NB4 (cell line): ENCODE measurements at regions not wholly inside any gene's neighbourhood (a gene's known extent, or its start where the extent isn't known, plus 50 kb on each side); places are given as distances from the start of the nearest gene placed in this dataset.

Experiments used
- CTCF ChIP-seq: IDR thresholded peaks from one replicate; pipeline ENCODE4 v1.5.1; 2012; ENCODE audit warnings: low read depth, low read length
- MAX ChIP-seq: IDR thresholded peaks from 2 replicates; pipeline ENCODE4 v1.6.1; 2011; ENCODE audit warnings: low read depth, low read length
- POLR2A ChIP-seq: IDR thresholded peaks from 2 replicates; pipeline ENCODE4 v1.6.1; 2011; ENCODE audit warnings: mild to moderate bottlenecking; ENCODE audit not compliant: insufficient read length; ENCODE audit errors: extremely low read depth

GRCh38 chr2:22838461-22838860 is 546.5 kb upstream of the KLHL29 start:
- TF ChIP-seq MAX (no peak), CTCF (no peak), POLR2A (no peak)
